ENCODE measurements at regions not wholly inside any gene's neighbourhood (a gene's known extent, or its start where the extent isn't known, plus 50 kb on each side); places are given as distances from the start of the nearest gene placed in this dataset.

DNA sequence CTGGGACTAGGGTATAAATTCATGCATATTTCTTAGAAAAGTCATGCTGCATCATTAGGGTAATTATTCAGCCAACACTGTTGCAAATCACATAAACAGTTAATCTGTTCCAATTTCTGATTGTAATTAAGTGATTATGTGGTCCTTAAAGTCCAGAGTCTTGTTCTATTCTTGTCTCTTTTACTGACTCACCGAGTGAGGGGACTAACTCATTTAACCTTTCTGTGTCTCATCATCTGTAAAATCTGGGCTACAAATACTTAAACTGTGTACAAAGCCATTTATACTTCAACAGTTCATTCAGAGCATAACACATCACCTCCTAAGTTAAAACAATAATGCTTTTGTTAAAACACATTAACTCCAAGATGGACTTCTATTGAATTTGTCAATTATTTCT lies 65.4 kb upstream of the KLHL13 start:
- DNase-seq (no peak), ATAC-seq (no peak)
- Histone ChIP-seq H3K36me3 (no peaks in the 10 kb centered on the region), H3K27ac (no peak overlapping the region), H3K4me1 (no peaks in the 10 kb centered on the region), H3K4me3 (no peak overlapping the region), H3K27me3 (peaks cover 0 to 16% (median 0%) of the 10 kb centered on the region in 7 donors), H3K9me3 (peaks cover 0 to 5% (median 0%) of the 10 kb centered on the region in 11 donors)
- intact Hi-C loops (cut with DNase I), result no loop called here
- 12 to 25% methylated on average over 1 of the region's 1 CpG for WGBS, 2 donors
- no peak for TF ChIP-seq CTCF (IDR thresholded peaks at IDR 0.05)

DNA sequence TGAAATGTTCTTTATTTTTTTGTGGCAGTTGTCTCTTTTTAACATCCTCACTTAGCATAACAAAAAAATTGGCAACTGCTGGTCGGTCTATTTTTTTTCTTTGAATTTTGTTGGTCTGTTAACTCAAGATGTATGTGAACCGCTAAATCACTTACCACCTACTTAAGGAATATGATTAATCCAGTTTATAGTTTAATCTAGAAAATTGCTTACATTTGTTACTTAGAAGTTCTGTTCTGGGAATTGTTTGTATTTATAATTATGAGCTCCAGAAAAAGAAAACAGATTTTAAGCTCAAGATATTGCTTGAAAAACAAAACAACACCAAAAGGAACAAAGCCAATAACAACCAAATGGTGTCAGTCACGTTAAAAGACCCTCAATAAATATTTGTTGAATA lies 66.1 kb upstream of the KLHL13 start:
- DNase-seq, result no peak
- no peak overlapping the region for H3K4me3 ChIP-seq
- no peak for ATAC-seq
- no peak for TF ChIP-seq CTCF (IDR thresholded peaks at IDR 0.05)
- H3K4me1 ChIP-seq, result no peaks in the 10 kb centered on the region
- intact Hi-C loops (cut with DNase I), result no loop called here
- H3K27ac ChIP-seq, result no peak overlapping the region
- peaks cover 0 to 5% (median 0%) of the 10 kb centered on the region in 11 donors for H3K9me3 ChIP-seq
- peaks cover 0 to 12% (median 0%) of the 10 kb centered on the region in 7 donors for H3K27me3 ChIP-seq
- 56 to 60% methylated on average over 3 of the region's 3 CpGs for WGBS, 2 donors
- no peaks in the 10 kb centered on the region for H3K36me3 ChIP-seq

- intact Hi-C loops (cut with DNase I), result no loop called here
- peaks cover 0 to 5% (median 0%) of the 10 kb centered on the region in 11 donors for H3K9me3 ChIP-seq
- no peak for DNase-seq
Observed at GRCh38 chrX:118183606-118184005, 67.0 kb upstream of the KLHL13 start.

DNA sequence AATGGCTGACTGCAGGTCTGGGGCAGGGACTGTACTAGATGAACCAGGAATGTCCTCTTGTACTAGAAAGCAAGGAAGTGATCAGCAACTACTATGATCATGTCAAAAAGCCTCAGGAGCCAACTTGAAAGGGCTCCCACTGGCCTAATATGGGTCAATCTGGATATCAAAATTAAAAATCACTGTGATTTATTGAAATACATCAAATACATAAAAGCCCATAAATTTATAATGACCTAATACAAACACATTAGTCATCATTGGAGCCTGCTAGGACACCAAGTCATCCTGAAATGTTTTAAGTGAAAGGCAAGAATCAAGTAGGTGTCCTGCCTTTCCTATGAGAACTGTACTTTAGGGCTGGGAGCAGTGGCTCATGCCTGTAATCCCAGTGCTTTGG lies 70.5 kb upstream of the KLHL13 start:
- TF ChIP-seq CTCF (IDR thresholded peaks at IDR 0.05), result no peak
- H3K36me3 ChIP-seq, result no peaks in the 10 kb centered on the region
- no peaks in the 10 kb centered on the region for H3K4me1 ChIP-seq
- DNase-seq, result no peak
- intact Hi-C loops (cut with DNase I), result no loop called here
- no peak overlapping the region for H3K4me3 ChIP-seq
- peaks cover 0 to 5% (median 0%) of the 10 kb centered on the region in 11 donors for H3K9me3 ChIP-seq
- ATAC-seq, result no peak
- H3K27me3 ChIP-seq, result peaks cover 0 to 24% (median 0%) of the 10 kb centered on the region in 7 donors
- H3K27ac ChIP-seq, result no peak overlapping the region

More at GRCh38 chrX:118183606-118184005, 67.0 kb upstream of the KLHL13 start:
- Histone ChIP-seq H3K27ac (no peak overlapping the region), H3K36me3 (no peaks in the 10 kb centered on the region), H3K4me3 (no peak overlapping the region), H3K27me3 (peaks cover 0 to 10% (median 0%) of the 10 kb centered on the region in 7 donors), H3K4me1 (no peaks in the 10 kb centered on the region)
- TF ChIP-seq CTCF (IDR thresholded peaks at IDR 0.05), result no peak
- no peak for ATAC-seq
- 93 to 94% methylated on average over 1 of the region's 1 CpG for WGBS, 2 donors

All from heart right ventricle (tissue), 16 donors.